ENCODE measurements at regions not wholly inside any gene's neighbourhood (a gene's known extent, or its start where the extent isn't known, plus 50 kb on each side); places are given as distances from the start of the nearest gene placed in this dataset.

DNA sequence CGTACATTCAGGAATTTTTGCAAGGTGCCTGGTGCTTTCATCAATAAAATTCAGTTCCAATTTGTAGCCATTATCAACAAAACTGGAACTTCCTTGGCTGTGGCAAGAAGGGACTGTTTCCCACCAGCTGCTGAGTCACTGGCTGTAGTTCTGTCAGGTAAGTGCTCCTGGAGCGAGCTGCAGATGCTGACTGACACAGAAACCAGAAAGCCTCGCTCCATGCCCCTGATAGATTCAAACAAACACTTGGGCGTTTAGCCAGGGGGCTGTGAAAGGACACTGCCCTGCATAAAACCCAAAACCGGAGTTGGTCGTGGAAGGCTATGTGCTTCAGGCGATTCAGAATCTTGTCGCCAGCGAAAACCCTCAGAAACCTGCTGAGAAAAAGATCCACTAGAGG is 188.4 kb upstream of the FAM9B start:
- ATAC-seq = no peak
- TF ChIP-seq, protein P1, sequence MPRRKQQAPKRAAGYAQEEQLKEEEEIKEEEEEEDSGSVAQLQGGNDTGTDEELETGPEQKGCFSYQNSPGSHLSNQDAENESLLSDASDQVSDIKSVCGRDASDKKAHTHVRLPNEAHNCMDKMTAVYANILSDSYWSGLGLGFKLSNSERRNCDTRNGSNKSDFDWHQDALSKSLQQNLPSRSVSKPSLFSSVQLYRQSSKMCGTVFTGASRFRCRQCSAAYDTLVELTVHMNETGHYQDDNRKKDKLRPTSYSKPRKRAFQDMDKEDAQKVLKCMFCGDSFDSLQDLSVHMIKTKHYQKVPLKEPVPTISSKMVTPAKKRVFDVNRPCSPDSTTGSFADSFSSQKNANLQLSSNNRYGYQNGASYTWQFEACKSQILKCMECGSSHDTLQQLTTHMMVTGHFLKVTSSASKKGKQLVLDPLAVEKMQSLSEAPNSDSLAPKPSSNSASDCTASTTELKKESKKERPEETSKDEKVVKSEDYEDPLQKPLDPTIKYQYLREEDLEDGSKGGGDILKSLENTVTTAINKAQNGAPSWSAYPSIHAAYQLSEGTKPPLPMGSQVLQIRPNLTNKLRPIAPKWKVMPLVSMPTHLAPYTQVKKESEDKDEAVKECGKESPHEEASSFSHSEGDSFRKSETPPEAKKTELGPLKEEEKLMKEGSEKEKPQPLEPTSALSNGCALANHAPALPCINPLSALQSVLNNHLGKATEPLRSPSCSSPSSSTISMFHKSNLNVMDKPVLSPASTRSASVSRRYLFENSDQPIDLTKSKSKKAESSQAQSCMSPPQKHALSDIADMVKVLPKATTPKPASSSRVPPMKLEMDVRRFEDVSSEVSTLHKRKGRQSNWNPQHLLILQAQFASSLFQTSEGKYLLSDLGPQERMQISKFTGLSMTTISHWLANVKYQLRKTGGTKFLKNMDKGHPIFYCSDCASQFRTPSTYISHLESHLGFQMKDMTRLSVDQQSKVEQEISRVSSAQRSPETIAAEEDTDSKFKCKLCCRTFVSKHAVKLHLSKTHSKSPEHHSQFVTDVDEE (CRISPR knock-in tag; IDR thresholded peaks at IDR 0.05) = no peak
- TF ChIP-seq ZFP3 (CRISPR knock-in tag; IDR thresholded peaks at IDR 0.05) (no peak), ISL1 (CRISPR knock-in tag; IDR thresholded peaks at IDR 0.05) (no peak), ZNF70 (CRISPR knock-in tag; IDR thresholded peaks at IDR 0.05) (no peak), PPARA (CRISPR knock-in tag; IDR thresholded peaks at IDR 0.05; ENCODE audit: borderline replicate concordance) (no peak), BACH2 (CRISPR knock-in tag; IDR thresholded peaks at IDR 0.05; ENCODE audit: borderline replicate concordance) (no peak), TCF4 (CRISPR knock-in tag; IDR thresholded peaks at IDR 0.05; ENCODE audit: borderline replicate concordance) (no peak), ESRRG (CRISPR knock-in tag; IDR thresholded peaks at IDR 0.05) (no peak)
- TF ChIP-seq, protein P2, sequence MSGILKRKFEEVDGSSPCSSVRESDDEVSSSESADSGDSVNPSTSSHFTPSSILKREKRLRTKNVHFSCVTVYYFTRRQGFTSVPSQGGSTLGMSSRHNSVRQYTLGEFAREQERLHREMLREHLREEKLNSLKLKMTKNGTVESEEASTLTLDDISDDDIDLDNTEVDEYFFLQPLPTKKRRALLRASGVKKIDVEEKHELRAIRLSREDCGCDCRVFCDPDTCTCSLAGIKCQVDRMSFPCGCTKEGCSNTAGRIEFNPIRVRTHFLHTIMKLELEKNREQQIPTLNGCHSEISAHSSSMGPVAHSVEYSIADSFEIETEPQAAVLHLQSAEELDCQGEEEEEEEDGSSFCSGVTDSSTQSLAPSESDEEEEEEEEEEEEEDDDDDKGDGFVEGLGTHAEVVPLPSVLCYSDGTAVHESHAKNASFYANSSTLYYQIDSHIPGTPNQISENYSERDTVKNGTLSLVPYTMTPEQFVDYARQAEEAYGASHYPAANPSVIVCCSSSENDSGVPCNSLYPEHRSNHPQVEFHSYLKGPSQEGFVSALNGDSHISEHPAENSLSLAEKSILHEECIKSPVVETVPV (CRISPR knock-in tag; IDR thresholded peaks at IDR 0.05) = no peak

DNA sequence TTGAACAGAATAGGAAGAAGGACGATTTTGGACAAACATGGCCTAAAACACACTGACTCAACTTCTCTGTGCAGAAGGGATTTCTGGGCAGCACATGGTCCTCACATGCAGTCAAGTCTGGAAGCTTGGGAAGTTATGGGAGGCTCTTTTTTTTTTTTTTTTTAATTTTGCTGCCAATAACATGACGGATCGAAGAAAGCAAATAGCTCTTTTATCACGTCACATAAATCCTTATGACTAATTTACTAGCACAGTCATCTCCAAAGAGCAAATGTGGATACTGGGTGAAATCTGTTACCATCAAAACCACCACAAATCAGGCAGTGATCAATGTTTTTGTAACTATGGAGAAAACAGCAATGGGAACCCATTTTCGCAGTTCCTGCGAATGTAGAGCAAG is 193.3 kb upstream of the FAM9B start:
- no peak for ATAC-seq

More for the DNA sequence above, 193.3 kb upstream of the FAM9B start:
- TF ChIP-seq ZC3H10 (CRISPR knock-in tag; IDR thresholded peaks at IDR 0.05) = no peak
- TF ChIP-seq, protein P3, sequence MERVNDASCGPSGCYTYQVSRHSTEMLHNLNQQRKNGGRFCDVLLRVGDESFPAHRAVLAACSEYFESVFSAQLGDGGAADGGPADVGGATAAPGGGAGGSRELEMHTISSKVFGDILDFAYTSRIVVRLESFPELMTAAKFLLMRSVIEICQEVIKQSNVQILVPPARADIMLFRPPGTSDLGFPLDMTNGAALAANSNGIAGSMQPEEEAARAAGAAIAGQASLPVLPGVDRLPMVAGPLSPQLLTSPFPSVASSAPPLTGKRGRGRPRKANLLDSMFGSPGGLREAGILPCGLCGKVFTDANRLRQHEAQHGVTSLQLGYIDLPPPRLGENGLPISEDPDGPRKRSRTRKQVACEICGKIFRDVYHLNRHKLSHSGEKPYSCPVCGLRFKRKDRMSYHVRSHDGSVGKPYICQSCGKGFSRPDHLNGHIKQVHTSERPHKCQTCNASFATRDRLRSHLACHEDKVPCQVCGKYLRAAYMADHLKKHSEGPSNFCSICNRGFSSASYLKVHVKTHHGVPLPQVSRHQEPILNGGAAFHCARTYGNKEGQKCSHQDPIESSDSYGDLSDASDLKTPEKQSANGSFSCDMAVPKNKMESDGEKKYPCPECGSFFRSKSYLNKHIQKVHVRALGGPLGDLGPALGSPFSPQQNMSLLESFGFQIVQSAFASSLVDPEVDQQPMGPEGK (CRISPR knock-in tag; IDR thresholded peaks at IDR 0.05; ENCODE audit: borderline replicate concordance) = no peak
- TF ChIP-seq, protein P4, sequence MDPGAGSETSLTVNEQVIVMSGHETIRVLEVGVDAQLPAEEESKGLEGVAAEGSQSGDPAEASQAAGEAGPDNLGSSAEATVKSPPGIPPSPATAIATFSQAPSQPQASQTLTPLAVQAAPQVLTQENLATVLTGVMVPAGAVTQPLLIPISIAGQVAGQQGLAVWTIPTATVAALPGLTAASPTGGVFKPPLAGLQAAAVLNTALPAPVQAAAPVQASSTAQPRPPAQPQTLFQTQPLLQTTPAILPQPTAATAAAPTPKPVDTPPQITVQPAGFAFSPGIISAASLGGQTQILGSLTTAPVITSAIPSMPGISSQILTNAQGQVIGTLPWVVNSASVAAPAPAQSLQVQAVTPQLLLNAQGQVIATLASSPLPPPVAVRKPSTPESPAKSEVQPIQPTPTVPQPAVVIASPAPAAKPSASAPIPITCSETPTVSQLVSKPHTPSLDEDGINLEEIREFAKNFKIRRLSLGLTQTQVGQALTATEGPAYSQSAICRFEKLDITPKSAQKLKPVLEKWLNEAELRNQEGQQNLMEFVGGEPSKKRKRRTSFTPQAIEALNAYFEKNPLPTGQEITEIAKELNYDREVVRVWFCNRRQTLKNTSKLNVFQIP (CRISPR knock-in tag; IDR thresholded peaks at IDR 0.05; ENCODE audit: borderline replicate concordance, low read depth) = no peak
- no peak for TF ChIP-seq ARNTL (CRISPR knock-in tag; IDR thresholded peaks at IDR 0.05; ENCODE audit: borderline replicate concordance, low read depth)
- TF ChIP-seq SNAI2 (CRISPR knock-in tag; IDR thresholded peaks at IDR 0.05) = no peak
- no peak for TF ChIP-seq CSDC2 (CRISPR knock-in tag; IDR thresholded peaks at IDR 0.05)
- TF ChIP-seq, protein P1 (CRISPR knock-in tag; IDR thresholded peaks at IDR 0.05) = no peak
- no peak for TF ChIP-seq ESRRG (CRISPR knock-in tag; IDR thresholded peaks at IDR 0.05)
- TF ChIP-seq PPARA (CRISPR knock-in tag; IDR thresholded peaks at IDR 0.05; ENCODE audit: borderline replicate concordance) = no peak
- no peak for TF ChIP-seq ISL1 (CRISPR knock-in tag; IDR thresholded peaks at IDR 0.05)
- TF ChIP-seq, protein P2 (CRISPR knock-in tag; IDR thresholded peaks at IDR 0.05) = no peak
- TF ChIP-seq ZFP3 (CRISPR knock-in tag; IDR thresholded peaks at IDR 0.05) = no peak
- no peak for TF ChIP-seq ZNF8 (CRISPR knock-in tag; IDR thresholded peaks at IDR 0.05)
